Caco-2 (cell line): ENCODE measurements at regions not wholly inside any gene's neighbourhood (a gene's known extent, or its start where the extent isn't known, plus 50 kb on each side); places are given as distances from the start of the nearest gene placed in this dataset.

Experiments
- BruUV-seq: library from RNA; stranded (reverse); fragments of 400-500 nt; replicated peaks from 2 replicates; lab custom pipeline; 2021; lab: Mats Ljungman, UMichigan
- CTCF ChIA-PET: fragments of 300-600 bp; sonication (Branson Sonifier 250); formaldehyde crosslinking; loops from one replicate; lab custom pipeline; 2022; ENCODE audit warnings: antibody characterized with exemption; lab: Charles Lee
- POLR2A ChIA-PET: fragments of 300-600 bp; sonication (Branson Sonifier 250); formaldehyde crosslinking; loops from one replicate; lab custom pipeline; 2022; ENCODE audit warnings: antibody characterized with exemption; lab: Charles Lee
- DNase-seq, 2 experiments: peaks; one replicate each; pipeline versions ENCODE4 v3.0.0 to v3.0.0-alpha.2; 2020 to 2022
- H3K27me3 ChIP-seq: replicated peaks from 2 replicates; pipeline ENCODE4 v1.6.0; 2011; ENCODE audit warnings: low read length; ENCODE audit not compliant: control insufficient read depth, insufficient read depth
- H3K36me3 ChIP-seq: 2 replicates; pipeline ENCODE4 v1.5.1; 2011; ENCODE audit warnings: low read length; ENCODE audit not compliant: control insufficient read depth, insufficient read depth
- H3K4me1 ChIP-seq: fragments of 250-450 bp; sonication (Bioruptor Pico); 2 replicates; pipeline ENCODE4 v1.5.1; 2020; ENCODE audit warnings: mild to moderate bottlenecking
- H3K4me3 ChIP-seq: 2 replicates; pipeline ENCODE4 v1.5.1; 2011; ENCODE audit warnings: low read depth, mild to moderate bottlenecking, control low read depth, low read length
- H3K9me3 ChIP-seq: fragments of 250-450 bp; sonication (Bioruptor Pico); 2 replicates; pipeline ENCODE4 v1.5.1; 2020; ENCODE audit warnings: mild to moderate bottlenecking, moderate library complexity
- H3K27ac Mint-ChIP-seq: one replicate; pipeline ENCODE4 v1.8.0; 2022; ENCODE audit warnings: mixed read lengths; ENCODE audit not compliant: unreplicated experiment
- H3K27me3 Mint-ChIP-seq: one replicate; pipeline ENCODE4 v1.8.0; 2022; ENCODE audit warnings: mixed read lengths; ENCODE audit not compliant: insufficient read depth, unreplicated experiment
- H3K36me3 Mint-ChIP-seq: one replicate; pipeline ENCODE4 v1.8.0; 2022; ENCODE audit warnings: mild to moderate bottlenecking, mixed read lengths; ENCODE audit not compliant: insufficient read depth, unreplicated experiment
- H3K4me1 Mint-ChIP-seq: one replicate; pipeline ENCODE4 v1.8.0; 2022; ENCODE audit warnings: low read depth, mixed read lengths; ENCODE audit not compliant: unreplicated experiment
- H3K4me3 Mint-ChIP-seq: one replicate; pipeline ENCODE4 v1.8.0; 2022; ENCODE audit warnings: mild to moderate bottlenecking, moderate library complexity, mixed read lengths; ENCODE audit not compliant: unreplicated experiment
- H3K9me3 Mint-ChIP-seq: one replicate; pipeline ENCODE4 v1.8.0; 2022; ENCODE audit warnings: mixed read lengths; ENCODE audit not compliant: unreplicated experiment
- intact Hi-C: fragments of 100-400 bp; cut with micrococcal nuclease; formaldehyde crosslinking; loops from one replicate; pipeline ENCODE4 v1.10.0; 2022; ENCODE audit not compliant: unreplicated experiment
- TF ChIP-seq, protein P1 (sequence below), 2 experiments: fragments of 200-600 bp in 1 of 2; IDR thresholded peaks; 1 replicate in 1 of 2; 2 replicates in 1 of 2; pipeline versions ENCODE4 v1.5.1 to v1.8.0; 2011 to 2022; ENCODE audit warnings: antibody characterized with exemption in 1 of 2, control low read depth in 1 of 2, inconsistent platforms in 1 of 2, low read depth in 1 of 2, low read length in 1 of 2, mild to moderate bottlenecking in 1 of 2, moderate library complexity in 1 of 2; ENCODE audit not compliant: insufficient read depth in 1 of 2, severe bottlenecking in 1 of 2, unreplicated experiment in 1 of 2

DNA sequence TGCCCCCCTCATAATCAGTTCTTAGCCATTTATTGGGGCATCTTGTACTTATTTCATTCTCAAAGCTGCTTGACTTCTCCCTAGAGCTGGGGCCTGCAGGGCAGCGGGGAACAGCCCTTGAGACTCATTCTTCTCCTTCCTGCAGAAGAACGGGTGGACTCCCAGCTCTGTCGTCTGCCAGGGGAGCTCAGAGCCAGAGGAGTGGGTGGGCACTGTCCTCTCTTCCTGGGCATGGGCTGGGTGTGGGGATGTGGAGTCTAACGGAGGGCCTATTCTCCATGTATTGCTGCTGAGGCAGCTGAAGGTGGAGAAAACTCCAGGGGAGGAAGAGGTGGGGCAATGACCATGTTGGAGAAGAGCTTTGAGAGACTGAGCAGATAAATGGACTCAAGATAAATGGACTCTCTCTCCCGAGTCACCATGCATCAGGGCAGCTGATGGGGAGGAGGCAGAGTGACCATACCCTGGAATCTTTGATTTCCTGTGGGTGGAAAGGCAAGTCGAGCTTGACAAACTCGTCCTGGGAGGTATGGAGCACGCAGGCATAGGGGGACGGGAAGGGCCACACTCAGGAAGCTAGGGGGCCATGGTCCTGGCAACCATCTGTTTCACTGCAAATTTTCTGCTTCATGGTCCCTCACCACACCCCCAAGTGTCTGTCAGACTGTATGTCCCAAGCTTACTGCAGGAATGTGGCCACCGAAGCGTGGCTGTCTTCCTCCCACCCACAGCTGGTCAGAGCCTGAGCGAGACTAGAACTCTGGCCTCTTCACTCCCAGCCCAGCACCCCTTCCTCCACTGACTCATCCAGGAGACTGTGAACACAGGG, 56.9 kb upstream of the ATP2B4 start:
- ChIA-PET CTCF (no interaction called here), POLR2A (no interaction called here)
- peaks cover 7% of the 10 kb centered on the region for H3K4me1 Mint-ChIP-seq
- no peaks in the 10 kb centered on the region for H3K9me3 Mint-ChIP-seq
- TF ChIP-seq, protein P1, sequence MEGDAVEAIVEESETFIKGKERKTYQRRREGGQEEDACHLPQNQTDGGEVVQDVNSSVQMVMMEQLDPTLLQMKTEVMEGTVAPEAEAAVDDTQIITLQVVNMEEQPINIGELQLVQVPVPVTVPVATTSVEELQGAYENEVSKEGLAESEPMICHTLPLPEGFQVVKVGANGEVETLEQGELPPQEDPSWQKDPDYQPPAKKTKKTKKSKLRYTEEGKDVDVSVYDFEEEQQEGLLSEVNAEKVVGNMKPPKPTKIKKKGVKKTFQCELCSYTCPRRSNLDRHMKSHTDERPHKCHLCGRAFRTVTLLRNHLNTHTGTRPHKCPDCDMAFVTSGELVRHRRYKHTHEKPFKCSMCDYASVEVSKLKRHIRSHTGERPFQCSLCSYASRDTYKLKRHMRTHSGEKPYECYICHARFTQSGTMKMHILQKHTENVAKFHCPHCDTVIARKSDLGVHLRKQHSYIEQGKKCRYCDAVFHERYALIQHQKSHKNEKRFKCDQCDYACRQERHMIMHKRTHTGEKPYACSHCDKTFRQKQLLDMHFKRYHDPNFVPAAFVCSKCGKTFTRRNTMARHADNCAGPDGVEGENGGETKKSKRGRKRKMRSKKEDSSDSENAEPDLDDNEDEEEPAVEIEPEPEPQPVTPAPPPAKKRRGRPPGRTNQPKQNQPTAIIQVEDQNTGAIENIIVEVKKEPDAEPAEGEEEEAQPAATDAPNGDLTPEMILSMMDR (IDR thresholded peaks at IDR 0.05; ENCODE audit: insufficient read depth in 1 of 2, low read depth in 1 of 2, low read length in 1 of 2, severe bottlenecking in 1 of 2, unreplicated experiment in 1 of 2), result no peak
- DNase-seq, result no peak
- H3K27ac Mint-ChIP-seq, result peak overlapping the region; percentile 9
- no peaks in the 10 kb centered on the region for H3K36me3 Mint-ChIP-seq
- no peak overlapping the region for H3K4me3 Mint-ChIP-seq
- intact Hi-C loops, result no loop called here
- Histone ChIP-seq H3K4me3 (no peak overlapping the region), H3K27me3 (no peaks in the 10 kb centered on the region), H3K4me1 (no peaks in the 10 kb centered on the region), H3K36me3 (no peaks in the 10 kb centered on the region), H3K9me3 (no peaks in the 10 kb centered on the region)
- no TSS peak for BruUV-seq
- H3K27me3 Mint-ChIP-seq, result no peaks in the 10 kb centered on the region

DNA sequence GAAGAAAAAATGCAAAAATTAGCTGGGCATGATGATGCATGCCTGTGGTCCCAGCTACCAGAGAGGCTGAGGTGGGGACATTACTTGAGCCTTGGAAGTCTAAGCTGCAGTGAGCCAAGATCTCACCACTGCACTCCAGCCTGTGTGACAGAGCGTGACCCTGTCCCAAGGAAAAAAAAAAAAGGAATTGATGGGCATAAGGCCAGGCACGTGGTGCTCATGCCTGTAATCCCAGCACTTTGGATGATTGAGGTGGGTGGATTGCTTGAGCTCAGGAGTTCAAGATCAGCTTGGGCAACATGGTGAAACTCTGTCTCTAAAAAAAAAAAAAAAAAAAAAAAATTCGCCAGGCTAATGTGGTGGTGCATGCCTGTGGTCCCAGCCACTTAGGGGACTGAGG, 55.8 kb upstream of the ATP2B4 start:
- Mint-ChIP-seq H3K4me1 (peaks cover 7% of the 10 kb centered on the region), H3K27ac (no peak overlapping the region), H3K9me3 (no peaks in the 10 kb centered on the region), H3K4me3 (no peak overlapping the region), H3K27me3 (no peaks in the 10 kb centered on the region), H3K36me3 (no peaks in the 10 kb centered on the region)
- no peak for DNase-seq
- no TSS peak for BruUV-seq
- ChIA-PET POLR2A (interaction anchor here (0.6 kb wide), 1 partner anchor 67 kb away, joined by 10 read pairs; no protein-coding TSS in a partner anchor), CTCF (no interaction called here)
- intact Hi-C loops, result no loop called here
- TF ChIP-seq, protein P1 (IDR thresholded peaks at IDR 0.05; ENCODE audit: insufficient read depth in 1 of 2, low read depth in 1 of 2, low read length in 1 of 2, severe bottlenecking in 1 of 2, unreplicated experiment in 1 of 2), result no peak
- no peaks in the 10 kb centered on the region for H3K36me3 ChIP-seq
- H3K27me3 ChIP-seq, result no peaks in the 10 kb centered on the region
- no peaks in the 10 kb centered on the region for H3K9me3 ChIP-seq
- H3K4me1 ChIP-seq, result no peaks in the 10 kb centered on the region
- no peak overlapping the region for H3K4me3 ChIP-seq

DNA sequence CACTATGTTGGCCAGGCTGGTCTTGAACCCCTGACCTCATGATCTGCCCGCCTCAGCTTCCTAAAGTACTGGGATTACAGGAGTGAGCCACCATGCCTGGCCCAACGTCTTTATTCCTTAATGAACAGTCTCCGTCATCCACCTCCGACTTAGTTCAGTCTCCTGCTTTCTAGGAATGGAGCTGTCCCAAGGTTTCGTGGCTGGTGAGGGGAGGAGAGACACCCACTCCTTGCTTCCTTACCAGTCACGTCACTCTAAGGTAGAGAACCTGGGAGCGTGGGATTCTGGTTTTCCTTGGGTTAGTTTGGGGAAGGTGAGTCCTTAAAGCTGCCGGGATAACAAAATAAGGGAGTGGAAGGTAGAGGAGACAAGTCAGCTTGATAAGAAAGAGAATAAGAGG, 55.0 kb upstream of the ATP2B4 start:
- H3K36me3 ChIP-seq, result no peaks in the 10 kb centered on the region
- H3K4me1 Mint-ChIP-seq, result peaks cover 7% of the 10 kb centered on the region
- H3K27me3 Mint-ChIP-seq, result no peaks in the 10 kb centered on the region
- H3K36me3 Mint-ChIP-seq, result no peaks in the 10 kb centered on the region
- ChIA-PET CTCF (no interaction called here), POLR2A (no interaction called here)
- H3K4me3 Mint-ChIP-seq, result no peak overlapping the region
- H3K4me1 ChIP-seq, result no peaks in the 10 kb centered on the region
- TF ChIP-seq, protein P1 (IDR thresholded peaks at IDR 0.05; ENCODE audit: insufficient read depth in 1 of 2, low read depth in 1 of 2, low read length in 1 of 2, severe bottlenecking in 1 of 2, unreplicated experiment in 1 of 2), result no peak
- intact Hi-C loops, result no loop called here
- BruUV-seq, result no TSS peak
- no peak for DNase-seq
- H3K27me3 ChIP-seq, result no peaks in the 10 kb centered on the region
- H3K9me3 Mint-ChIP-seq, result no peaks in the 10 kb centered on the region
- H3K4me3 ChIP-seq, result no peak overlapping the region
- H3K27ac Mint-ChIP-seq, result no peak overlapping the region
- H3K9me3 ChIP-seq, result no peaks in the 10 kb centered on the region
